ENCODE measurements at regions not wholly inside any gene's neighbourhood (a gene's known extent, or its start where the extent isn't known, plus 50 kb on each side); places are given as distances from the start of the nearest gene placed in this dataset.

- CTCF ChIA-PET = interaction anchor here (0.8 to 2.5 kb wide), 4 partner anchors 9 to 389 kb away, joined by 3 to 8 read pairs (median 4); no protein-coding TSS in a partner anchor
- no peak overlapping the region for H3K27ac Mint-ChIP-seq
Measured at GRCh38 chr15:31499236-31499952, 172.8 kb downstream of the KLF13 start.

More at GRCh38 chr15:31499236-31499952, 172.8 kb downstream of the KLF13 start:
- Histone ChIP-seq H3K9ac (ENCODE audit: low read length) (no peak overlapping the region), H4K20me1 (ENCODE audit: control insufficient read depth, insufficient read depth, low read length, poor library complexity, severe bottlenecking) (no peaks in the 10 kb centered on the region), H3K4me1 (ENCODE audit: control insufficient read depth in 2 of 2, insufficient read depth in 2 of 2, low read length in 2 of 2) (no peaks in the 10 kb centered on the region), H3K27me3 (replicated peaks in 1 of 4; ENCODE audit: control extremely low read depth in 1 of 4, control insufficient read depth in 3 of 4, insufficient read depth in 4 of 4, low read length in 3 of 4) (no peaks in the 10 kb centered on the region), H3K79me2 (ENCODE audit: control insufficient read depth, insufficient read depth, low read length) (no peaks in the 10 kb centered on the region), H3K9me3 (ENCODE audit: control extremely low read depth in 1 of 3, control insufficient read depth in 2 of 3, insufficient read depth in 1 of 3, low read length in 2 of 3) (no peaks in the 10 kb centered on the region), H3K4me2 (replicated peaks; ENCODE audit: low read depth, low read length, poor library complexity, severe bottlenecking) (no peak overlapping the region), H2AFZ (ENCODE audit: insufficient read depth, low read depth, low read length, poor library complexity, severe bottlenecking) (no peak overlapping the region), H3K36me3 (replicated peaks in 1 of 2; ENCODE audit: control extremely low read depth in 1 of 2, control insufficient read depth in 1 of 2, extremely low read depth in 1 of 2, insufficient read depth in 2 of 2, low read length in 1 of 2) (no peaks in the 10 kb centered on the region), H3K27ac (ENCODE audit: low read length in 2 of 2) (no peak overlapping the region), H3K4me3 (ENCODE audit: control extremely low read depth in 1 of 5, extremely low read depth in 1 of 5, insufficient read depth in 1 of 5, low read depth in 2 of 5, low read length in 4 of 5) (no peak overlapping the region)
- no peak for DNase-seq
- H3K9me3 Mint-ChIP-seq (ENCODE audit: insufficient read depth) = no peaks in the 10 kb centered on the region
- POLR2A ChIA-PET = no interaction called here
- H3K4me1 Mint-ChIP-seq = no peaks in the 10 kb centered on the region
- TF ChIP-seq EZH2 (IDR thresholded peaks at IDR 0.05; ENCODE audit: borderline replicate concordance, insufficient read depth, low read depth, low read length, poor library complexity, severe bottlenecking) (no peak), CTCF (IDR thresholded peaks at IDR 0.05) (no peak)
- ATAC-seq (ENCODE audit: low read depth) = no peak
- H3K27me3 Mint-ChIP-seq = no peaks in the 10 kb centered on the region
- H3K4me3 Mint-ChIP-seq = no peak overlapping the region
- intact Hi-C loops (cut with micrococcal nuclease) = no loop called here
- WGBS (ENCODE audit: insufficient coverage) = 91% methylated on average over 12 of the region's 13 CpGs

Measured in B cell (primary cell).